NB4 (cell line): ENCODE measurements at regions not wholly inside any gene's neighbourhood (a gene's known extent, or its start where the extent isn't known, plus 50 kb on each side); places are given as distances from the start of the nearest gene placed in this dataset.

Source experiments
- DNase-seq: peaks from one replicate; pipeline ENCODE4 v3.0.0; 2010; ENCODE audit warnings: low read depth
- H3K4me3 ChIP-seq: one replicate; pipeline ENCODE4 v1.5.1; 2011; ENCODE audit warnings: mild to moderate bottlenecking, low read depth, low read length, moderate library complexity
- MYC ChIP-seq: IDR thresholded peaks from 2 replicates; pipeline ENCODE4 v1.6.1; 2011; ENCODE audit warnings: low read depth, low read length
- POLR2A ChIP-seq: IDR thresholded peaks from 2 replicates; pipeline ENCODE4 v1.6.1; 2011; ENCODE audit warnings: mild to moderate bottlenecking; ENCODE audit not compliant: insufficient read length; ENCODE audit errors: extremely low read depth
- TF ChIP-seq, protein P1 (sequence below): IDR thresholded peaks from 2 replicates; pipeline ENCODE4 v1.6.1; 2011; ENCODE audit warnings: low read depth, low read length
- TF ChIP-seq, protein P2 (sequence below): IDR thresholded peaks from one replicate; pipeline ENCODE4 v1.5.1; 2012; ENCODE audit warnings: low read depth, low read length

DNA sequence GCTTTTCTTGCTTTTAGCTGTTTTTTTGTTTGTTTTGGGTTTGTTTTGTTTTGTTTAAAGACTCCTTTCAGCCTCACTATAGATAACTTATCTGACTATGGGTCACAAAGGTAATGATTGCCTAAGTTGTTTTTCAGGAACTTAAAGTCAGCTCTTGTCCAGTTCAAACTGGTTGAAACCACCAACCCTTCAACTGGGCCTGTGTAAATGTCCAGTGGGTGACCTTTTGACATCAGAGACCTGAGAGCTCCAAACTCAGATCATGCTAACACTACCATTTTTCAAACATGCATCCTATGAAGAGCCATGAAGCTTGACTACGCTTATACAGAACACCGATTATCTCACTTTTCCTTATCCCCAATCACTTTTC lies 144.6 kb upstream of the RMP24 start:
- TF ChIP-seq, protein P1, sequence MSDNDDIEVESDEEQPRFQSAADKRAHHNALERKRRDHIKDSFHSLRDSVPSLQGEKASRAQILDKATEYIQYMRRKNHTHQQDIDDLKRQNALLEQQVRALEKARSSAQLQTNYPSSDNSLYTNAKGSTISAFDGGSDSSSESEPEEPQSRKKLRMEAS: no peak
- TF ChIP-seq POLR2A (no peak), MYC (no peak)
- TF ChIP-seq, protein P2, sequence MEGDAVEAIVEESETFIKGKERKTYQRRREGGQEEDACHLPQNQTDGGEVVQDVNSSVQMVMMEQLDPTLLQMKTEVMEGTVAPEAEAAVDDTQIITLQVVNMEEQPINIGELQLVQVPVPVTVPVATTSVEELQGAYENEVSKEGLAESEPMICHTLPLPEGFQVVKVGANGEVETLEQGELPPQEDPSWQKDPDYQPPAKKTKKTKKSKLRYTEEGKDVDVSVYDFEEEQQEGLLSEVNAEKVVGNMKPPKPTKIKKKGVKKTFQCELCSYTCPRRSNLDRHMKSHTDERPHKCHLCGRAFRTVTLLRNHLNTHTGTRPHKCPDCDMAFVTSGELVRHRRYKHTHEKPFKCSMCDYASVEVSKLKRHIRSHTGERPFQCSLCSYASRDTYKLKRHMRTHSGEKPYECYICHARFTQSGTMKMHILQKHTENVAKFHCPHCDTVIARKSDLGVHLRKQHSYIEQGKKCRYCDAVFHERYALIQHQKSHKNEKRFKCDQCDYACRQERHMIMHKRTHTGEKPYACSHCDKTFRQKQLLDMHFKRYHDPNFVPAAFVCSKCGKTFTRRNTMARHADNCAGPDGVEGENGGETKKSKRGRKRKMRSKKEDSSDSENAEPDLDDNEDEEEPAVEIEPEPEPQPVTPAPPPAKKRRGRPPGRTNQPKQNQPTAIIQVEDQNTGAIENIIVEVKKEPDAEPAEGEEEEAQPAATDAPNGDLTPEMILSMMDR: no peak
- no peak for DNase-seq
- no peak overlapping the region for H3K4me3 ChIP-seq

DNA sequence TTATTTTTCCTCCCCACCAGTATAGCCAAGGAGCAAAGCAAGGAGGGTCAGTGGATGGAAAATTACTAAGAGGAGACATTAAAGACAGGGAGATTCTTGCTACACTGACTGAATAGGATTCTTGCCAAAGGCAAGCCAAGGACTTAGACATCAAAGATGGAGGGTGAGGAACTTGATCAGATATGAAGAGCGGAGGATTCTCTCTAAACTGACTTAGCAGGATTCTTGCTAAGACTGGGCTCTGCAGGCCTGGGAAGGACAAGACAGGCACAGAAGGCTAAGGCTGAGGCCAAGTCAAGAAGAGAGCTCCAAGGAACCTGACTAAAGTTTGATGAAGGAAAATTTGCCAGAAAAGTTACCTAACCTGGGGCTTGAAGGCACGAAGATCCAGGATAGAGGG lies 143.9 kb upstream of the RMP24 start:
- no peak for DNase-seq
- no peak overlapping the region for H3K4me3 ChIP-seq
- TF ChIP-seq, protein P1: no peak
- TF ChIP-seq, protein P2: no peak
- TF ChIP-seq MYC (no peak), POLR2A (no peak)

DNA sequence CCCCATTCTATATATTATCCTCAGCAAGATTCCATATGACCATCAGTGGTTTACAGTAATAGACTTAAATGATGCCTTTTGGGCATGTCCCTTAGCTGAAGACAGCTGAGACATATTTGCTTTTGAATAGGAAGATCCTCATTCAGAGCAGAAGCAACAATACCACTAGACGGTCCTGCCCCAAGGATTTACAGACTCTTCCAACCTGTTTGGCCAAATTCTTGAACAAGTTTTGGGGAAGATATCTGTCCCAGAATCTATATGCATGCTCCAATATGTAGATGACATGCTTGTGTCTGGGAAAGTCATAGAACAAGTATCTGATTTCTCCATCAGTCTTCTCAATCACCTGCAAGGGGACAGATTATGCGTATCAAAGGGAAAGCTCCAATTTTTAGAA lies 137.1 kb upstream of the RMP24 start:
- no peak for DNase-seq
- no peak for TF ChIP-seq POLR2A
- TF ChIP-seq, protein P2: no peak
- no peak for TF ChIP-seq MYC
- TF ChIP-seq, protein P1: no peak
- no peak overlapping the region for H3K4me3 ChIP-seq

DNA sequence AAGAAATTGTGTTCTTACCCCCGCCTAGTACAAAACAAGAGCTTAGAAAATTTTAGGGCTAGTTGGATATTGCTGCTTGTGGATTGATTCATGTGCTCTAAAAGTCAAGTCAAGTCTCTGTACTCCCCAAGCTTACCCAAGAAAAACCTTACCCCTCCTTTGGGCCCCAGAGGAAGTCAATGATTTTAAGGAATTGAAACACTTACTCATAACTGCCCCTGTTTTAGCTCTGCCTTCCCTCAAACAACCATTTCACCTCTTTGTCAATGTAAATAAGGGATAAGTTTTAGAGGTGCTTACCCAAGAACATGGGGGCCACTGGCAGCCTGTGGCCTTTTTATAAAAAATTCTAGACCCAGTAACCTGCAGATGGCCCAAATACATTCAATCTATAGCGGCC lies 136.6 kb upstream of the RMP24 start:
- DNase-seq: no peak
- TF ChIP-seq MYC: no peak
- TF ChIP-seq POLR2A: no peak
- TF ChIP-seq, protein P2: no peak
- TF ChIP-seq, protein P1: no peak
- no peak overlapping the region for H3K4me3 ChIP-seq

DNA sequence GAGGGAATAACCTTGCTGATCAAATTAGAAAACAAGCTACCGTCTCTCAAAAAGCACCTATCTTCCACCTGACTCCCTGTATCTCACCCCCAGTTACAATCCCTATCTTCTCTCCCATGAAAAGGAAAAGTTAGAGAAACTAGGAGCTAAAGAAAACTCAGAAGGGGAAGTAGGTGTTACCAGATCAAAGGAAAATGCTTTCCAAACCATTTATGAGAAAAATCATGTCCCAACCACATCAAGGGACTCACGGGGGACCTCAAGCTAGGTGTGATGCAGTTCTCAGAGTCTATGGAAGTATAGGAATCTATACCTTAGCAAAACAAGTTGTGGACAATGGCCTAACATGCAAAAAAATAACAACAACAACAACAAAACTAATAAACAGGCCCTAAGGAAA lies 135.5 kb upstream of the RMP24 start:
- TF ChIP-seq POLR2A (no peak), MYC (no peak)
- TF ChIP-seq, protein P2: no peak
- TF ChIP-seq, protein P1: no peak
- no peak for DNase-seq
- no peak overlapping the region for H3K4me3 ChIP-seq

DNA sequence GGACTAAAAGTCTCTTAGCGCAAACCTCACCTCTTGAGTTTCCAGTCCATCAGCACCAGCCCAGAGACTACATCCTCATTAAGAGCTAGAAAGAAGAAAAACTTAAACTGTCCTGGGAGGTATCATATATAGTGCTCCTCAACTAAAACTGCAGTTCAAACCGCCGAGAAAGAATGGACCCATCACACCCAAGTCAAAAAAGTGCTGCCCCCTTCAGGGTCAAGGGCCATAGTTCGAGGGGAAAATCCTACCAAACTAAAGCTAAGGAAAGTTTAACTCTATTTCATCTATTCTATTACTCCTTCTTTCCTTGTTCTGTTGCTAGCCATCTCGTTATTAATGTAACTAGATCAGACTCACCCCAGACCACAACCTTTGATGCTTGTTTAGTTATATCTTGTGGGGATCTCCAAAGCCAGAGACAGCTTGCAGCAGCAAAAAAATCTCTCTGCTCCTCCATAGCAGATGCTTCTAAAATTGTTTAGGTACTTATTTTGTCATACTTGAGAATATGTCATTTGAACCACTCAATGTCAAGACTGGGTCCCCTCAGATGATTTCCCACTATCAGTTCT lies 134.5 kb upstream of the RMP24 start:
- no peak for TF ChIP-seq MYC
- TF ChIP-seq, protein P1: no peak
- no peak for TF ChIP-seq POLR2A
- TF ChIP-seq, protein P2: no peak
- H3K4me3 ChIP-seq: no peak overlapping the region
- no peak for DNase-seq
